Spinal cord (tissue), 9 donors: ENCODE measurements at regions not wholly inside any gene's neighbourhood (a gene's known extent, or its start where the extent isn't known, plus 50 kb on each side); places are given as distances from the start of the nearest gene placed in this dataset.

ENCODE experiments used
- DNase-seq, 6 donors: peaks; one replicate each; pipeline versions ENCODE4 v3.0.0 to v3.0.0-alpha.2; 2013 to 2015; ENCODE audit warnings: low spot score in 6 of 6, low read depth in 4 of 6
- H3K27ac ChIP-seq: one replicate; pipeline ENCODE4 v1.5.1; 2013; ENCODE audit warnings: low read depth, low read length, control low read depth
- H3K27me3 ChIP-seq: one replicate; pipeline ENCODE4 v1.6.1; 2013; ENCODE audit warnings: low read length; ENCODE audit not compliant: control insufficient read depth, insufficient read depth
- H3K36me3 ChIP-seq: one replicate; pipeline ENCODE4 v1.6.1; 2013; ENCODE audit warnings: low read length; ENCODE audit not compliant: control insufficient read depth, insufficient read depth
- H3K4me1 ChIP-seq: one replicate; pipeline ENCODE4 v1.6.1; 2013; ENCODE audit warnings: low read length; ENCODE audit not compliant: control insufficient read depth, insufficient read depth
- H3K4me3 ChIP-seq: one replicate; pipeline ENCODE4 v1.5.1; 2013; ENCODE audit warnings: low read depth, low read length, control low read depth
- H3K9me3 ChIP-seq: one replicate; pipeline ENCODE4 v1.6.1; 2013; ENCODE audit warnings: low read length; ENCODE audit not compliant: control insufficient read depth, insufficient read depth
- WGBS: methylation state at CpG from one replicate; pipeline ENCODE4 v1.1.5; 2013; ENCODE audit warnings: missing lambda C conversion rate; ENCODE audit not compliant: insufficient coverage; 5-methylcytosine and 5-hydroxymethylcytosine counted together
- donor health status: healthy.

DNA sequence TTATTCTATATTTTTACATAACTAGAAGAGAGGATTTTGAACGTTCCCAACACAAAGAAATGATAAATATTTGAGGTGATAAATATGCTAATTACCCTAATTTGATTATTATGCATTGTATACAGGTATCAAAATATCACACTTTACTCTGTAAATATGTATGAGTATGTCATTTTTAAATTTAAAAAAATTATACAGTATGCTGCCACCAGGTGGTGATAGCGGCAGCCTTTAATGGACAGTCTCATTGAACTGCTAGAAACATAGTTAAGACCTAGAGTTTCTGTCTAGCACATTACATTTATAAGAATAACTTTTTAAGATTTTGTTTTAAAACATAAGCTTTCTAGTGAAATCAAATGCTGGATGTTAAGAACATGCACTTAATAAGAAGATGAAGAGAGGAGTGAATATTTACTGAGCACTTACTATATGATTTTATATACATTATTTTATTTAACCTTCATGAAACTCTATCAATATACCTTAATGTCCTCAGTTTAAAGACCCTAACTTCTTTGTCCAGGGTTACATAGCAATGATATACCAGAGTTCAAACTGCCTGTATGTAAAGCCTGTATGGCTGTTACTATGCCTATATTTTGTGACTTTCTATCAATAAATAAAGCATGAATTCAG, 207.1 kb downstream of the NUF2 start:
- H3K4me1 ChIP-seq, result no peaks in the 10 kb centered on the region
- H3K4me3 ChIP-seq, result no peak overlapping the region
- no peaks in the 10 kb centered on the region for H3K36me3 ChIP-seq
- WGBS, result no CpG with 5 or more reads among the region's 2 CpGs
- H3K27me3 ChIP-seq, result no peaks in the 10 kb centered on the region
- H3K27ac ChIP-seq, result no peak overlapping the region
- DNase-seq, result peak in 2 of 6 donors; percentile 35 to 47
- no peaks in the 10 kb centered on the region for H3K9me3 ChIP-seq

DNA sequence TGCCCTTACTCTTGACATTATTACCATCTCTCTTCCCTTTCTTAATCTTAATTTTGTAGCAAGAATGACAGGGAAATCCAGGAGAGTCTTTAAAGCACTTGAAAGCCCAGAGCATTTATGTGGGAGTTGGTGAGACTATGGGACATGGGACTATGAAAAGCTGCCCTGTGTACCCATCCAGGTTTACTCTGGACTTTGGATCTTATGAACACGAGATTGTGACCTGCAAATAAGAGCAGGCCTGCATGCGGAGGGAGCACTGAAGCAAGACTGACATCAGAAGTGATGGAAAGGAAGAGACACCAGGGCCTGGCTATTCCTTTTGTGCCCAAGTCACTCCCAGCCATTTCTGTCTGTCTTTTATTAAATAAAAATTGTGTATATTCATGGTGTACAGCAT, 209.6 kb downstream of the NUF2 start:
- no peak for DNase-seq
- H3K27ac ChIP-seq, result no peak overlapping the region
- WGBS, result no CpG with 5 or more reads among the region's 2 CpGs
- no peaks in the 10 kb centered on the region for H3K27me3 ChIP-seq
- H3K4me1 ChIP-seq, result no peaks in the 10 kb centered on the region
- H3K9me3 ChIP-seq, result no peaks in the 10 kb centered on the region
- no peaks in the 10 kb centered on the region for H3K36me3 ChIP-seq
- H3K4me3 ChIP-seq, result no peak overlapping the region

DNA sequence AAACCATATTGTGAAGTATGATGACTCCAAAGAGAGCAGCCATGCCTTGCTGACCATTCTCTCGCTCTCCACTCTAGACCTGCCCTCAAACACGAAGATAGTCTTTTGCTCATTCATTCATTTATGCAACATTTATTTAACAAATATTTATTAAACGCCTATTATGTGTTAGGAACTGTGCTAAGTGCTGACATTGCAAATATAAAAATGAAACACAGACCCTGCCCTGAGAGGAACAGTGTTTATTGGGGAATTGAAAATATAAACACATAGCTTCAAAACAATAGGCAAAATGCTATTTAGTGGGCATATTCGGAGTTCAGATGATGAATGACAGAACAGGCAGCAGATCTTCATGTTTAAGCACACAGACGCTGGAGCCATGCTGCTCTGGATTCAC, 213.6 kb downstream of the NUF2 start:
- 92% methylated on average over 2 of the region's 5 CpGs for WGBS
- Histone ChIP-seq H3K4me1 (no peaks in the 10 kb centered on the region), H3K4me3 (no peak overlapping the region), H3K27ac (no peak overlapping the region), H3K9me3 (no peaks in the 10 kb centered on the region), H3K27me3 (no peaks in the 10 kb centered on the region), H3K36me3 (no peaks in the 10 kb centered on the region)
- DNase-seq, result no peak

DNA sequence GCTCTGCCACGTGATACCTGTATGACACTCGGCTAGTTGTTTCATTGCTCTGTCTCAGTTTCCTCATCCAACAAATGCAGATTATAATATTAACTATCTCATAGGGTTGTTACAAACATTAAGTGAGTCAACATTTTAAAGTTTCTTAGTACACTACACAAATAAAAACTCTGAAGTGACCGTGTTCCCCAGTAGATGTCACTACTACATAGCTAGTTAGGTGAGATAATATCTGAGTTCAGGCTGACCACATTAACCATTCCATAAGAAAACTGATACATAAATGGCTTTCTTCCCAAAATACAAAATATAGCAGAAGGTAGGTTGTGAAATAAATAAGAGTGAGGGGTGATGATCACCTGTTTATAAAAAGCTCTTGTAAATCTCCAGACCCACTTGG, 214.1 kb downstream of the NUF2 start:
- Histone ChIP-seq H3K27ac (no peak overlapping the region), H3K27me3 (no peaks in the 10 kb centered on the region), H3K4me3 (no peak overlapping the region), H3K36me3 (no peaks in the 10 kb centered on the region), H3K4me1 (no peaks in the 10 kb centered on the region), H3K9me3 (no peaks in the 10 kb centered on the region)
- peak in 3 of 6 donors; percentile 29 to 79 (median 61) for DNase-seq
- no CpG with 5 or more reads among the region's 3 CpGs for WGBS

DNA sequence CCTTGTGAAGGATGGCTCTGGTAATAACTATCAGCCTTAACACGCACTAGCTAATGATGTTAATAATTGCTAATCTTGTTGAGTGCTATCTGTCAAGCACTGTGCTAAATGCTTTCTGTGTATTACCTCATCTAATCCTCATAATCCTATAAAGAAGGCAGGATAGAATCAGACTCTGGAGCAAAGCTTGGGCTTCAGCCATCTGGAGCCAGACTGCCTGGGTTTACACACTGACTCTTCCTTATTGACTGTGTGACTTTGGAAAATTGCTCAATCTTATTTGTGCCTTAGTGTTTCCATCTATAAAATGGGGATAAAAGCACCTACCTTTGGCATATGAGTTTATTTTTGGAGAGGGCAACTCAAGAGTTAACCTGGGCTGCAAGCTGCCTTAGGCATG, 216.1 kb downstream of the NUF2 start:
- no peaks in the 10 kb centered on the region for H3K4me1 ChIP-seq
- WGBS, result no CpG with 5 or more reads among the region's 1 CpG
- H3K9me3 ChIP-seq, result no peaks in the 10 kb centered on the region
- DNase-seq, result no peak
- H3K27ac ChIP-seq, result no peak overlapping the region
- no peaks in the 10 kb centered on the region for H3K27me3 ChIP-seq
- no peaks in the 10 kb centered on the region for H3K36me3 ChIP-seq
- no peak overlapping the region for H3K4me3 ChIP-seq

DNA sequence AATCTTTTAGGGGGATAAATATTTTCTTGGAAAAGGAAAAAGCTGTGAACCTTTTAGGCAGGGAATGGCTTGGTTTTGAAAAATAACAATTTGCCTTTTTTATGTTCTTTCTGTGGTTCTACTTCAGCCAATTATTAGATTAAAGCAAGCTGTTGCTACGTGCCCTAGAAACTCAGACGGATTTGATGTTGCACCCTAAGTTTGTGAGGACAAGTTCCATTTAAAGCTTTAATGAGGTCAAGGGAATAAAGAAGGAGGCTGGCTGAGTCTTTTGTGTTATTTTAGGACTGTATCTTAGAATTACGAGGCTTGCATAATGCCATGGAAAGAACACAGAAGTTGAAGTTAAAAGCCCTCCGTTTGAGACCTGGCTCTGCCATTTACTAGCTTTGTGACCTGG, 216.9 kb downstream of the NUF2 start:
- peak in 3 of 6 donors; percentile 23 to 47 (median 28) for DNase-seq
- Histone ChIP-seq H3K4me3 (no peak overlapping the region), H3K36me3 (no peaks in the 10 kb centered on the region), H3K27ac (no peak overlapping the region), H3K9me3 (no peaks in the 10 kb centered on the region), H3K4me1 (no peaks in the 10 kb centered on the region), H3K27me3 (no peaks in the 10 kb centered on the region)
- WGBS, result 10% methylated on average over 3 of the region's 4 CpGs

DNA sequence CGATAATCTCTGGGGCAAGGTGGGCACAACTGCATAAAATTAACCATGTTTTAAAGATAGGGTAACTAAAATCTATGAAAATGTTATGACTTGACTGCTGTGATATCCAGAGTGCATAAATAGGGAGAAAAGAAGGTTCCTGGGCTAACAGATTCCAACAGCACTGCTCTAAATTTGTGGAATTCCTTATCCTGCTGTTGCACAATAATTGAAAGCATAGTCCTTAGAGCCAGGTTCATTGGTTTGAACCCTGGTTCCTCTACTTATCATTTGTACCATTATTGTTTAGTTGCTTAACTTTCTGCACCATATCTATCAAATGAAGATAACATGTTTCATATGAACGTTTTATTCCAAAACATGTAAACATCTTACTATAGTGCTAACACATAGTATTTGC, 219.0 kb downstream of the NUF2 start:
- H3K36me3 ChIP-seq, result no peaks in the 10 kb centered on the region
- H3K27ac ChIP-seq, result no peak overlapping the region
- WGBS, result no CpG with 5 or more reads among the region's 2 CpGs
- no peaks in the 10 kb centered on the region for H3K27me3 ChIP-seq
- no peak overlapping the region for H3K4me3 ChIP-seq
- H3K9me3 ChIP-seq, result no peaks in the 10 kb centered on the region
- no peaks in the 10 kb centered on the region for H3K4me1 ChIP-seq
- DNase-seq, result no peak

DNA sequence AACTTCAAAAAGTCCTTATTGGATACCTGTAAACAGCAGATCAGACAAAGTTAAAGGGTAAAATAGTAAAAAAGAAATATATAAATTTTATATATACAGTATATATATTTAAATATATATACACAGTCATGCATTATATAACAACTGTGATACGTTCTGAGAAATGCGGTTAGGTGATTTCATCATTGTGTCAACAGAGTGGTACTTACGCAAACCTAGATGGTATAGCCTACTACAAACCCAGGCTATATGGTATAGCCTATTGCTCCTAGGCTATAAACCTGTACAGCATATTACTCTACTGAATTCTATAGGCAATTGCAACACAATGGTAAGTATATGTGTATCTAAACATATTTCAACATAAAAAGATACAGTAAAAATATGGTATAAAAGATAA, 222.7 kb downstream of the NUF2 start:
- no peak for DNase-seq
- Histone ChIP-seq H3K4me1 (no peaks in the 10 kb centered on the region), H3K9me3 (no peaks in the 10 kb centered on the region), H3K27me3 (no peaks in the 10 kb centered on the region), H3K4me3 (no peak overlapping the region), H3K36me3 (no peaks in the 10 kb centered on the region), H3K27ac (no peak overlapping the region)
- WGBS, result no CpG with 5 or more reads among the region's 3 CpGs

DNA sequence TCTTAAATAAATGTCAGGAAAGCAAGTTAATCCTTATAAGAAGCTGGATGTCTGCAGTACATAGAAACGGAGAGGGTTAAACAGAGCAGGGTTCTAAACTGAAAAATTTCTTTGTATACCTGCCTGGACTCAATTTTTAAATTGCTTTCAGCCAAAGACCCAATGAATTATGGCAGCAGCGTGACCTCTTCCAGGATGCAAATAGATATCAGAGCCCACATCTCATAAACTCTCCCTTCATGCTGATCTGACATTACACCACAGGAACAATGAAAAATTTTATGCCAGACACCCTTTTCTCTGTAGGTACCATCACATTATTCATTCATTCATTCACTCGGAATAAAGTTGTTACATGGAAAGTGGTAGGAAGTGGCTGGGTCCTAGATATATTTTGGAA, 236.4 kb downstream of the NUF2 start:
- no peak overlapping the region for H3K27ac ChIP-seq
- H3K27me3 ChIP-seq, result no peaks in the 10 kb centered on the region
- no peak overlapping the region for H3K4me3 ChIP-seq
- DNase-seq, result no peak
- WGBS, result 96% methylated on average over 2 of the region's 3 CpGs
- no peaks in the 10 kb centered on the region for H3K9me3 ChIP-seq
- H3K4me1 ChIP-seq, result no peaks in the 10 kb centered on the region
- no peaks in the 10 kb centered on the region for H3K36me3 ChIP-seq

DNA sequence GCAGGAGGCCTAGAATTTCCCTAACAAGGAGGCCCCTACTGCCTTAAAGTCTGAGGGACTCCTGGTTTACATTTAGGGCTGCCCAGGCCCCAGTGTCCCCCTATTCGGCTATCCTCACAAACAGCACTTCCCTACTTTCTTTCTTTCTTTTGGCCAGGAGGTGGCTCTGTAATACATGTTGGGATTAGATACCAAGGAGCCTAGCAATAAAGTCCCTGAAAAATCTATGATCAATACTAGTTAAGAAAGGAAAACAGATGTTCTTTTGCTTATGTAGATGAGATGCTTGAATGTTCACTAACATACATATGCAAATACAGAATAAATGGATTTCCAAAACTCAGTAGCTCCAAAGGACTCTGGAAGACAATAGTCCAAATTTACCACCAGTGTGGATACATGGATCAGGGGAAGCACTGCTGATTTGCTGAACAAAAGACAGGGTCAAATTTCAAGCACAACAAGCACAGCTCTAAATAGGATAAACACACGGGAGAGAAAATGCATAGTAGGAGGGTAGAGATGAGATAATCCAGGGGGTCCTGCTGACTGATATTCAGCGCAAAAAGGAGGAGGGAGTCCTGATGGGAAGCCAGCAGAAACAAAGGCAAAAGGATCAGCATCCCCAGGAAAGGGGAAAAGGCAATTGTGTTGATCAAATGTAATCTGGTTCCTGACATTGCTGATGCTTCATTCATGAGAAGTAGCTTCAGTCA, 240.0 kb downstream of the NUF2 start:
- peak in 3 of 6 donors; percentile 17 to 88 (median 71) for DNase-seq
- no peaks in the 10 kb centered on the region for H3K27me3 ChIP-seq
- 53% methylated on average over 2 of the region's 3 CpGs for WGBS
- H3K9me3 ChIP-seq, result no peaks in the 10 kb centered on the region
- H3K4me3 ChIP-seq, result no peak overlapping the region
- no peak overlapping the region for H3K27ac ChIP-seq
- H3K36me3 ChIP-seq, result no peaks in the 10 kb centered on the region
- no peaks in the 10 kb centered on the region for H3K4me1 ChIP-seq
